ENCODE measurements at regions not wholly inside any gene's neighbourhood (a gene's known extent, or its start where the extent isn't known, plus 50 kb on each side); places are given as distances from the start of the nearest gene placed in this dataset.

- no peak for TF ChIP-seq MAX (IDR thresholded peaks at IDR 0.05; ENCODE audit: insufficient read depth, insufficient read length)
- no peak for TF ChIP-seq POLR2A (IDR thresholded peaks at IDR 0.05; ENCODE audit: low read depth, low read length)
- TF ChIP-seq POLR2AphosphoS5 (IDR thresholded peaks at IDR 0.05; ENCODE audit: insufficient read depth, low read depth, low read length), result no peak
Measured at GRCh38 chr10:111204838-111205237, 128.0 kb downstream of the ADRA2A start.

Data from endothelial cell of umbilical vein (primary cell).